ENCODE measurements at regions not wholly inside any gene's neighbourhood (a gene's known extent, or its start where the extent isn't known, plus 50 kb on each side); places are given as distances from the start of the nearest gene placed in this dataset.

DNA sequence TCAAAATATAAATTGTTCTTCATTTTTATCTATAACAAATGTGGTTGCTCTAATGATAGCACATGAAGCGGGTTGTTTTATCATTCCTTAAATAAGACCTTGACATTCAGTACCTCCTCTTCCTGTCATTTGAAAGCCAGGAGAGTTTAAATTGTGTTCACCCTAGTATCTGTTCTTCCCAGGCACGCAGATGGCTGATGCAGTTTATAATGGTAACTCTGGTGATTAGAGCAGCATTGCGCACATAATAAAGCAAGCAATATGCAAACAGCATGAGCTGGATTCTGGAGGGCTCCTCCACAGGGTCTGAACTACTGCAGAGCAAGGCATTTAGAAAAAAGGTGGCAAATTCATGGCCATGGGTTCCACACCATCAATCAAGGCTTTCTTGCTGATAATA is 307.8 kb downstream of the ENC1 start:
- TF ChIP-seq CTCF (IDR thresholded peaks at IDR 0.05) (no peak), POLR2A (IDR thresholded peaks at IDR 0.05) (no peak), EP300 (IDR thresholded peaks at IDR 0.05) (no peak)

Data from ovary (tissue), 3 donors.